ENCODE measurements at regions not wholly inside any gene's neighbourhood (a gene's known extent, or its start where the extent isn't known, plus 50 kb on each side); places are given as distances from the start of the nearest gene placed in this dataset.
A peak's percentile ranks its signal among the peaks of the same experiment; 100 is the strongest.

GRCh38 chr14:62015243-62015642 is 253.0 kb downstream of the SNAPC1 start:
- no peak for DNase-seq (ENCODE audit: low spot score)

- no peak for DNase-seq (ENCODE audit: low spot score)
These were observed 253.7 kb downstream of the SNAPC1 start for GRCh38 chr14:62015945-62016344.

- peak; percentile 11 for DNase-seq (ENCODE audit: low spot score)
These were observed 255.5 kb downstream of the SNAPC1 start for GRCh38 chr14:62017651-62018230.

- DNase-seq (ENCODE audit: low spot score) = no peak
These were observed 256.4 kb downstream of the SNAPC1 start for GRCh38 chr14:62018606-62019005.

- DNase-seq (ENCODE audit: low spot score) = no peak
These were observed 265.7 kb downstream of the SNAPC1 start for GRCh38 chr14:62027958-62028357.

GRCh38 chr14:62029569-62029924 is 267.3 kb downstream of the SNAPC1 start:
- peak; percentile 50 for DNase-seq (ENCODE audit: low spot score)

- no peak for DNase-seq (ENCODE audit: low spot score)
These were observed 268.2 kb downstream of the SNAPC1 start for GRCh38 chr14:62030387-62030786.

GRCh38 chr14:62031504-62031903 is 269.3 kb downstream of the SNAPC1 start:
- no peak for DNase-seq (ENCODE audit: low spot score)

- DNase-seq (ENCODE audit: low spot score) = no peak
These were observed 291.0 kb downstream of the SNAPC1 start for GRCh38 chr14:62053188-62053587.

GRCh38 chr14:62056789-62057188 is 294.6 kb downstream of the SNAPC1 start:
- DNase-seq (ENCODE audit: low spot score) = no peak

- no peak for DNase-seq (ENCODE audit: low spot score)
These were observed 300.4 kb downstream of the SNAPC1 start for GRCh38 chr14:62062645-62063044.

- DNase-seq (ENCODE audit: low spot score) = no peak
These were observed 302.6 kb downstream of the SNAPC1 start for GRCh38 chr14:62064751-62065323.

- DNase-seq (ENCODE audit: low spot score) = no peak
These were observed 304.1 kb downstream of the SNAPC1 start for GRCh38 chr14:62066304-62066703.

GRCh38 chr14:62071039-62071438 is 308.8 kb downstream of the SNAPC1 start:
- DNase-seq (ENCODE audit: low spot score) = peak; percentile 15

GRCh38 chr14:62076368-62076767 is 314.1 kb downstream of the SNAPC1 start:
- no peak for DNase-seq (ENCODE audit: low spot score)

- no peak for DNase-seq (ENCODE audit: low spot score)
These were observed 314.8 kb downstream of the SNAPC1 start for GRCh38 chr14:62076825-62077605.

- DNase-seq (ENCODE audit: low spot score) = no peak
These were observed 315.5 kb downstream of the SNAPC1 start for GRCh38 chr14:62077676-62078261.

- no peak for DNase-seq (ENCODE audit: low spot score)
These were observed 316.8 kb downstream of the SNAPC1 start for GRCh38 chr14:62079038-62079437.

GRCh38 chr14:62081012-62081612 is 318.9 kb downstream of the SNAPC1 start:
- no peak for DNase-seq (ENCODE audit: low spot score)

GRCh38 chr14:62081951-62082350 is 319.7 kb downstream of the SNAPC1 start:
- no peak for DNase-seq (ENCODE audit: low spot score)

GRCh38 chr14:62082779-62083178 is 320.6 kb downstream of the SNAPC1 start:
- DNase-seq (ENCODE audit: low spot score) = no peak

GRCh38 chr14:62084020-62084419 is 321.8 kb downstream of the SNAPC1 start:
- DNase-seq (ENCODE audit: low spot score) = no peak

- DNase-seq (ENCODE audit: low spot score) = no peak
These were observed 325.0 kb downstream of the SNAPC1 start for GRCh38 chr14:62087191-62087590.
